GM12874 (cell line): ENCODE measurements at regions not wholly inside any gene's neighbourhood (a gene's known extent, or its start where the extent isn't known, plus 50 kb on each side); places are given as distances from the start of the nearest gene placed in this dataset.

Experiments
- TF ChIP-seq, protein P1 (sequence below): IDR thresholded peaks from 2 replicates; pipeline ENCODE4 v1.5.1; 2011; ENCODE audit warnings: low read depth, mild to moderate bottlenecking, control low read depth, low read length, moderate library complexity; ENCODE audit not compliant: insufficient read depth

DNA sequence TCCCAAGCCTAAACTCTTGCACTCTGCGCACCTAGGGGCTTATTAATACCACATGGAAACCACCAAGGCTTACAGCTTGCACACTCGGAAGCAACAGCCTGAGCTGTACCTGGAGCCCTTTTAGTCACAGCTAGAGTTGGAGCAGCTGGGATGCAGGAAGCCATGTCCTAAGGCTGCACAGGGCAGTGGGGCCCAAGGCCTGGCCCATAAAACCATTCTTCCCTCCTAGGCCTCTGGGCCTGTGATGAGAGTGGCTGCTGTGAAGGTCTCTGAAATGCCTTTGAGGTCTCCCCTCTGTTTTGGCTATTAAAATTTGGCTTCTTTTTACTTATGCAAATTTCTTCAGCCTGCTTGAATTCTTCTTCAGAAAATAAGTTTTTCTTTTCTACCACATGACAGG, 383.9 kb upstream of the UBE2E2 start:
- TF ChIP-seq, protein P1, sequence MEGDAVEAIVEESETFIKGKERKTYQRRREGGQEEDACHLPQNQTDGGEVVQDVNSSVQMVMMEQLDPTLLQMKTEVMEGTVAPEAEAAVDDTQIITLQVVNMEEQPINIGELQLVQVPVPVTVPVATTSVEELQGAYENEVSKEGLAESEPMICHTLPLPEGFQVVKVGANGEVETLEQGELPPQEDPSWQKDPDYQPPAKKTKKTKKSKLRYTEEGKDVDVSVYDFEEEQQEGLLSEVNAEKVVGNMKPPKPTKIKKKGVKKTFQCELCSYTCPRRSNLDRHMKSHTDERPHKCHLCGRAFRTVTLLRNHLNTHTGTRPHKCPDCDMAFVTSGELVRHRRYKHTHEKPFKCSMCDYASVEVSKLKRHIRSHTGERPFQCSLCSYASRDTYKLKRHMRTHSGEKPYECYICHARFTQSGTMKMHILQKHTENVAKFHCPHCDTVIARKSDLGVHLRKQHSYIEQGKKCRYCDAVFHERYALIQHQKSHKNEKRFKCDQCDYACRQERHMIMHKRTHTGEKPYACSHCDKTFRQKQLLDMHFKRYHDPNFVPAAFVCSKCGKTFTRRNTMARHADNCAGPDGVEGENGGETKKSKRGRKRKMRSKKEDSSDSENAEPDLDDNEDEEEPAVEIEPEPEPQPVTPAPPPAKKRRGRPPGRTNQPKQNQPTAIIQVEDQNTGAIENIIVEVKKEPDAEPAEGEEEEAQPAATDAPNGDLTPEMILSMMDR, result no peak

DNA sequence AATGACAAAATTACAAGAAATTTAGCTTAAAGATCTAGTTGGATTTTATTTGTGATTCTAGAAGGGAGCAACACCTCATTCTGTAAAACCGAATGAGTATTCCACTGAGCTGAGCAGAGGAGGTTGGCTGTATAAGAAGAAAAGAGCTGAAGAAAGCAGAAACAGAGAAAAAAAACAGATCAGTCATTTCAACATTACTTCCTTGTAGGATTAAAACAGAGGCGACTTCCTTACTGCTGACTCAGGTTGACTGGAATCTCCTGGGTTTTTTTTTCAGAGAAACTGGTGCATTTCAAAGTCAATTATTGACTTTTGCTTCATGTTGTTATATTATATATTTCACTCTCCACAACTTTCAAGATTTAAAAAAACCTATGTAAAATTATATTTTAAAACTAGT, 368.1 kb upstream of the UBE2E2 start:
- TF ChIP-seq, protein P1, result no peak

DNA sequence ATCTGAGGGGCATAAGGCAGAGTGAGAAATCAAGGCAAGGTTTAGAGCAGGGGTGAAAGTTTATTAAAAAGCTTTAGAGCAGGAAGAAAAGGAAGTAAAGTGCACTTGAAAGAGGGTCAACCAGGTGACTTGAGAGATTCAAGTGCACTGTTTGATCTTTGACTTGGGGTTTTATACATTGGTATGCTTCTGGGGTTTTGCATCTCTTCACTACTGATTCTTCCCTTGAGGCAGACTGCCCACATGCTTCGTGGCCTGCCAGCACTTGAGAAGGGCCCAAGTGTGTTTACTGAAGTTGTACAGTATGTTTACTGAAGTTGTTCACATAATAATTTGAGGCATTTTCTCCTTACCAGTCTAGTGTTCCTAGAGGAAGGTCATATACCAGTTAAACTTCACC, 367.0 kb upstream of the UBE2E2 start:
- TF ChIP-seq, protein P1, result no peak

DNA sequence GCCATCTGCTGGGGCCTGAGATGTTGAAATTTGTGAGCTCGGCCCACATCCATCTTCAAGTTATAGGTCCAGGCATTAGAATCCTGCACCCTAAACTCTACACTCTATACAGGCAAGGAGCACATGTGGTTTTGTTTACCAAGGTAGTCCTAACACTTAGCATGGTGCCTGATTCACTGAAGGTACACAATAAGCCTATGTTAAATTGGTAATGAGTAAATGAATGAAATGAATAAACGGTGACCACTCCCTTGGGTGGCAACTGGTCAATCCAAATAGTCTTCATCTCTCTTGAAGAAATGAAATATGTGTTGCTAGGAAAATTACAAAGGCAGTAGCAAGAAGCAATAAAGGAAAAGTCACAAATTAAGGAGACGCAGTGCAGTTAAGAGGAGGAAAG, 359.3 kb upstream of the UBE2E2 start:
- TF ChIP-seq, protein P1, result no peak

DNA sequence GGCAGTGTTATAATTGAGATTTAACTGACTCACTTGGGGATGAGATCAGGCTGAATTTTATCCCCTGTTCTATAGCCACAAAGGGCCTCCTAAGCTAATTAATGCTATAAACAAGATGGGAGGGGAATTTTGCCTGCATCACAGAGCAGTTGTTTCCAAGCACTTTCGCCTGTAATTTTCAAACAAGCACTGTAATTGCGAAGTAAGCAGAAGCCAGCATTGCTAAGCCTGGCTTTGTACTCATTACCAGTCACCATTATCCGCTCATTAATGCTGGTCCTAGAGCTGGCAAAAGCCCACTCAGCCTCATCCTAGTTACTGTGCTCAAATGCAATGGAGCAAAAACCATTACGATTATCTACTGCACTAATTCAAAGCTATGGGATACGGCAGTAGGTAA, 356.6 kb upstream of the UBE2E2 start:
- TF ChIP-seq, protein P1, result no peak

GRCh38 chr3:22856811-22857210, 346.3 kb upstream of the UBE2E2 start:
- TF ChIP-seq, protein P1, result no peak

GRCh38 chr3:22858486-22858885, 344.6 kb upstream of the UBE2E2 start:
- TF ChIP-seq, protein P1, result no peak

DNA sequence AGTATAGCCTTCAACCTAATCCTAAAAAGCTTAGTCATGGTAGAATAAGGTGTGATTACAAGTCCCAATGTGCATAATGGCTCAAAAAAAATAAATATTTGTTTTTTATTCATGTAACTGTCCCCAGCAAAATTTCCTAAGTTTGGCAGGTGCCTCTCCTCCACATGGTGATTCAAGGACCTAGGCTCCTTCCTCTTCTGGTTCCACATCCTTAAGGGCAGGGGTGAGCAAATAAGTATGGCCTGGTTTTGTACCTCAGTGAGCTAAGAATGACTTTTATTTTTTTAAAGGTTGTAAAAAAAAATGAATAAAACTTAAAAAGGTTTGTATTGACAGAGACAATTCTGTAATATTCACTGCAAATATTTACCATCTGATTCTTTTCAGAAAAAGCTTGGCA, 343.5 kb upstream of the UBE2E2 start:
- TF ChIP-seq, protein P1, result no peak
